Right lobe of liver (tissue), 4 donors: ENCODE measurements at regions not wholly inside any gene's neighbourhood (a gene's known extent, or its start where the extent isn't known, plus 50 kb on each side); places are given as distances from the start of the nearest gene placed in this dataset.

Experiments used
- CTCF ChIP-seq, 4 donors: fragments of 200-600 bp in 3 of 4; fragments of 450-650 bp in 1 of 4; IDR thresholded peaks; one replicate each; pipeline versions ENCODE4 v1.5.1 to v1.8.0; 2016 to 2022; ENCODE audit warnings: antibody characterized with exemption in 4 of 4, mild to moderate bottlenecking in 2 of 4
- POLR2A ChIP-seq: fragments of 450-650 bp; IDR thresholded peaks from one replicate; pipeline ENCODE4 v1.6.1; 2017; ENCODE audit warnings: antibody characterized with exemption, mild to moderate bottlenecking
- donor health status: DM: no; HTN: no; CAD: no.
- donor health status: DM: no; HTN: no; CAD: no.
- donor health status: DM: no; HTN: yes; CAD: no.

DNA sequence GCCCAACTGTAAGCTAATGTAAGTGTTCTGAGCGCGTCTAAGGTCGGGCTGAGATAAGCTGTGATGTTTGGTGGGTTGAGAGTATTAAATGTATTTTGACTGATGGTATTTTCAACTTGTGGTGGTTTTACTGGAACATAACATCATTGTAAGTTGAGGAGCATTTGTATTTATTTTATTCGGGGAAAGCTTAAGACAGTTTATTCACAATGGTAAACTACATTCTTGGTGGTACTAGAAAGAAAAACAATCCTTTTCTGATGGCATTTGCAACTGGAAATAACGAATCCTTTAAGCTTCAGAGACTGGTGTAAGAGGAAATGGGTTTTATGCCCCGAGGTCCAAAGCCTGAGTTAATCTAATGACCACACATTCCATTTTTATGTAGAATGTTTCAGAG, 283.3 kb upstream of the NETO1 start:
- TF ChIP-seq CTCF (IDR thresholded peaks at IDR 0.05) (no peak), POLR2A (no peak)
